OCI-M1 (cell line): ENCODE measurements at regions not wholly inside any gene's neighbourhood (a gene's known extent, or its start where the extent isn't known, plus 50 kb on each side); places are given as distances from the start of the nearest gene placed in this dataset.

ENCODE experiments used
- DNase-seq: peaks from one replicate; lab custom pipeline; 2025; lab: John Stamatoyannopoulos, UW

- no peak for DNase-seq
Observed at GRCh38 chr4:126038502-126039144, 723.9 kb downstream of the FAT4 start.

DNA sequence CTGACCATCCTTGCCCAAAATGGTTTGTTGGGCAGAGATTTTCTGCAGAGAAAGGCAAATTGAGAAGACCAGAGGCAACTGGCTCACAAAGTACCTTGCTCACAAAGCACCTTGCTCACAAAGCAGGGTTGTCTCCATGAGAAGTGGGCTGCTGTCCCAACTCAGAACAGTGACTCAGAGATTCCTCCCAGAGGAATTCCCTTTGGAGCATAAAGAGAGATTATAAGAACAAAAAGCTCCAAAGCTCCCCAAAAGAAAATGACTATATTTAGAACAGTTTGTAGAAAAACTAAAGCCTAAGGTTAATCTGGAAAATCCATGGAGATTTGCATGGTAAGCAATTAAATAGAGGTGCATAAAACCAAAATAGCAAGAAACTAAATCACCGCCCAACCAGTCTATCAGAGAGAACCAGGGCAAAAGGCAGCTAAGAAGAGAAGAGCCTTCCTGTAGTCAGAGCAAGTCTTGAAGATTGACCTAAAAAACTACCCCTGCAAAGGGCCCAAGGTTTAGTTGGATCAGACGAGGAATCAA is 731.4 kb downstream of the FAT4 start:
- DNase-seq: no peak

- DNase-seq: no peak
Observed at GRCh38 chr4:126047114-126047513, 732.4 kb downstream of the FAT4 start.

GRCh38 chr4:126051689-126052424 is 737.1 kb downstream of the FAT4 start:
- no peak for DNase-seq

DNA sequence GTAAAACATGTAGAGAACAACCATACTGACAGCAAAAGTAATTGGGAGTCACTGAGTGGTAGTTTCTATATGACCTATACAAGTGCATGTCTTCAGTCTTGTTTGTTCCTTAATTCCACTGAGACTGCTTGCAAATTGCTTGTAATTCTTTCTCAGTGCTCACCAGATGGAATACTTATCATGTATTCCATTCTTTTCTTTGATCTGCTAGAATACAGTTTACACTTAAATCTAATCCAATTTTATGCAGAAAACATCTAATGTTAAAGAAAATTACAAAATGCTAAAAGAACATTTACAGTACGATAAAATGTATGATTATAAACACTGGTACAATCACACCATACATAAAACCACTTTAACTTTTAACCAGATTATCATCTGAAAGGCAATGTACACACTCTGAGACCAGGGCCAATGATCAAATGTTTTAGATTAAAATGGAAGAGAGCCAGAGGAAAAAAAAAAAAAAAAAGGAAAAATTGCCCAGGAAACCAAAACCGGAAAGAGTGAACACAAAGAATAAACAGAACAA is 741.4 kb downstream of the FAT4 start:
- no peak for DNase-seq

- no peak for DNase-seq
Observed at GRCh38 chr4:126057371-126057770, 742.6 kb downstream of the FAT4 start.

- DNase-seq: no peak
Observed at GRCh38 chr4:126058596-126058995, 743.8 kb downstream of the FAT4 start.

DNA sequence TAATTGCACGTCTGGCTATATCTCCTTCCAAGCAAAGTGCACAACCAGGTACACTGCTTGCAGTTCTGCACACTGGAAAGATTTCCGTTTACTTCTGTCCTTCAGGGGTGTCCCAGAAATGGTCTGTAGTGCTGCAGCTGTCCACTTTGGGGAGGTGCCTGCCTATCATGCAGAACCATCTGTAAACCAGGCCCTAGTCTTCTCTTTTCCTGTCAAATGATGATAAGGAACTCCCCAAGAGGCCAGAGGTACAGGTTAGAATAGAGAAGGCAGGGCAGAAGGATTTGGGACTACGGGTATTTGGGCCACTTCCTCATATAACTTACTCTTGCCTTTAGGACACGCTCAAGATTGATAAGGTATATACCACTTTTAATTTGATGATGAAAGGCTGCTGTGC is 746.9 kb downstream of the FAT4 start:
- peak; percentile 50 for DNase-seq

DNA sequence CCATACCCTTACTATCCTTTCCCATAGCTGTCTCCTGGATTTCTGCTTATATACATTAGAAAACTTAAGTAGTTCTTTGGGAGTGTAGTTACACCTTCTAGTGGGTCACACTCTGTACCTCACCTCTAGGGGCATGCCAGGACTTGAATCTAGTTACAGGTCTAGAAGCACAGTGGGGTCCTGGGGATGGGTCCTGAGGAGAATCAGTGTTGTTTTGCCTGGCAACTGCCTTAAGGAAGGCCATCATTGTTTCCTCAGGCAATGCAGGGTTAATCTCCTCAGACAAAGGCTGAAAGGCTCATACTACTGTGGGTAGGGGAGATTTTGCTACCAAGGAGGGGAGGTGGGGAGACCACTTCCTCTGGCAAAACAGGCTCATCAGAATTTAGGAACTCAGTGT is 750.3 kb downstream of the FAT4 start:
- no peak for DNase-seq

DNA sequence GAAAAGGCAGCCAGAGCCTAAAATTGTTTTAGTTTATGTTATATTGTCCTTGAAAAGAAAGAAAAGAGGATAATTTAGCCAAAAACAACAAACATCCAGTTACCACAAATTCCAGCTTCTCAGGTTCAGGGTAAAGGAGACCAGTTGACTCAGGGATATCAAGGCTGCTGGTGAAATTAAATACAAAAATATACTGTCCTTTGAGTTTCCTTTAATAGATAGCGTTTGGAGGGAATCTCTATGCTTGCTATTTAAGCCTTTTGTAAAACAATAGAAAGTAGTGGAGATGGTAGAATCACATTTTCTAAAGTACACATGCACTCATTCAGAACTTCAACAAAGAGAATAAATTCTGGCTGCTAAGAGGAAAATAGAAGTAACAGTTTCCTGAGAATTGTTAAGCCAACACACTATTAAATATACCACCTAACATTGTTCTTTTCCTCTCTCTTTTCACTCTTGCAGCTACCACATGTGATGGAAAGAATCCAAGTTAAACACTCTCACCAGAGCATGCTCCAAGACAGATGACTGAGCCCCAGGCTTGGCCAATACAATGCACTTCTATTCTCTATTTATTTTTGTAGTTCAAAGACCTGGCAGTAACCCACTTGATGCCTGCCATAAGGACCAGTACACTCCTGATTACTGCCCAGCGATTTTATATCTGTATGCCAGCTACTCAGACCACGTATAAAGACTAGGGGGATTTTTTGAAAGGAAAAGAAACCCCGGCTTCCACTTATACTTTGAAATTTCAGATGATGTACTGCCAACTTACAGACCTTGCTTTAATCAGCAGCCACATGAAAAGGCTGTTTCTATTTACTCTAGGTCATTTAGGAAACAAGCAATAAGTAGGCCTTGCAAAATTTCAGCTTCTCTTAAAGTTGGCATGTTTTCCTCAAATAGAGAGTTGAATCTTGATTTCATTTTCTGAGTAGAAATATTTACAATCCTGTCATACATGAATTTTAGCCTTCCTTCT is 756.9 kb downstream of the FAT4 start:
- no peak for DNase-seq

DNA sequence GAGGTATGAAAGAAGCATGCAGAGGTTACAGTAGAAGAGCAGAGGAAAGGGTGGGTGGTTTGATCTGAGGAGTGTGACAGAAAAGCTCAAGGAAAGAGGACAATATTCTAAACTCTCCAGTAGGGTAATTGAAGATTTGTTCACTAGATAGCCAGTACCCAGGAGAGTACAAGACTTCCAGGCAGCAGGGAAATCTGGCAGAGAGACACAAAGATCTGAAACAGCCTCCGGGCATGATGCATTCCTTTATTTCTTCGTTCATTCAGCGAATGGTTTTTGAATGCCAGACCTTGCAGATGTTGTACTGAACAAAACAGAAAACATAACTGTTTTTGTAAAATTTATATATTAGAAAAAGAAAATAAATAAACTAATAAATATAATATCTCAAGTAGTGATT is 766.6 kb downstream of the FAT4 start:
- DNase-seq: no peak

GRCh38 chr4:126086041-126086440 is 771.3 kb downstream of the FAT4 start:
- no peak for DNase-seq

DNA sequence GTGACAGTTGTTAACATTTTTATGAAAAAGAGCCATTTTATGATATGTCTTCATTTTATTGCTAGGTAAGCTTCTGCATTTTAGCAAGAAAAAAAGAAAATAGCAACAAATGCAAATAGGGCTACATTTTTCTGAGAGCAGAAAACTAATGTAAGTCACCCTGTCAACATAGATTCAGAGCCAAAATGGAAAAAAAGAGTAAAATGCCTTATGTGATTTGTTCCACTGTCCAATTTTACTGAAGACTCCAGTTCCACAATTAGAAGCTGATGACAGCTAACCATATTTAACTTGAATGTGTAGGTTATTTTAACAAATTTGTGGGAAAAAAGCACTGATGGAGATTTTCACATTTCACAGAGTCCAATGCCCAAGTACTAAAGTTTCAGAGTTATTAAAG is 772.3 kb downstream of the FAT4 start:
- DNase-seq: no peak

GRCh38 chr4:126097155-126097799 is 782.5 kb downstream of the FAT4 start:
- DNase-seq: no peak

DNA sequence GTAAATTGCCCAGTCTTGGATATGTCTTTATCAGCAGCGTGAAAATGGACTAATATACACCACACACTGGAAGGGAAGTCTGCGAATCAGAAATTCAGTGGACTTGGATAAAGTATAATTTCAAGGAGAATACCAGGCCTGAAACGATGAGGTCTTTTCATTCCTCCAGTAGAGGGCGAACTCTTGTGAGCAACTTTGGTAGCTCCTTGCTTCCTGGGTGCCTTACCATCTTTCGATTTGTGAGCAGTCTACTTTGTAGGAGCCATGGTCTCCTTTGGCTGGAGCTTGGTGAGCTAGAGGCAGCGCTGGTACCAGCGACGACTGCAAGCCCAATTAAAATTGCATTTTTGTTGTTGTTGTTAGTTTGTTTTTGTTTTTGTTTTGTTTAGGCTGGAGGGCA is 791.9 kb downstream of the FAT4 start:
- peak; percentile 10 for DNase-seq

DNA sequence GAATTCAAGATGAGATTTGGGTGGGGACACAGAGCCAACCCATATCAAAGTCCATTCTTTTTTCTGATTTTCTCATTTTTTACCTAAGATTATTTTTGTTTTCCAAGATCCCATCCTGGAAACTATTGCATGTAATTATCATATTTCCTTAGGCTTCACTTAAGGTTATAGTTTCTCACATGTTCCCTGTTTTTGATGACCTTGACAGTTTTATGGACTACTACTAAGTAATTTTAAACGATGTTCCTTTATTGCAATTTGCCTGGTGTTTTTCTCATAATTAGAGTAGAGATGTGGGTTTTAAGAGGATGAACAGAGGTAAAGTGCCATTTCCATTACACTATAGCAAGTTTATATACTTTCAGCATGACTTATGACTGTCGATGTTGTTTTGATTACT is 795.1 kb downstream of the FAT4 start:
- DNase-seq: no peak

DNA sequence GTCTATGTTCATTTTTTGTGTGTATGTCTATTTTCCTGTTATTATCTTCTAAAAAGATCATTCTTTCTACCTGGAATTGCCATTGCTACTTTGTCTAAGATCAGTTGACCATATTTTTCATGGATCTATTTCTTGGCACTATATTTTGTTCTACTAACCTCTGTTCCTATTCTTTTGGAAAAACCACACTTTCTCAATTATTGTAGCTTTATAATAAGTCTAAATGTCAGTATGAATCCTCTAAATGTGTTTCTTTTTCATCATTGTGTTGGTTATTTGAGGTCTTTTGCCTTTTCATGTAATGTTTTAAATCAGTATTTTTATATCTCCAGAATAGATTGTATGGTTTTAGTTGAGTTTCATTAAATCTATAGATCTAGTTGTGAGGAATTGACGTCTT is 798.3 kb downstream of the FAT4 start:
- no peak for DNase-seq

DNA sequence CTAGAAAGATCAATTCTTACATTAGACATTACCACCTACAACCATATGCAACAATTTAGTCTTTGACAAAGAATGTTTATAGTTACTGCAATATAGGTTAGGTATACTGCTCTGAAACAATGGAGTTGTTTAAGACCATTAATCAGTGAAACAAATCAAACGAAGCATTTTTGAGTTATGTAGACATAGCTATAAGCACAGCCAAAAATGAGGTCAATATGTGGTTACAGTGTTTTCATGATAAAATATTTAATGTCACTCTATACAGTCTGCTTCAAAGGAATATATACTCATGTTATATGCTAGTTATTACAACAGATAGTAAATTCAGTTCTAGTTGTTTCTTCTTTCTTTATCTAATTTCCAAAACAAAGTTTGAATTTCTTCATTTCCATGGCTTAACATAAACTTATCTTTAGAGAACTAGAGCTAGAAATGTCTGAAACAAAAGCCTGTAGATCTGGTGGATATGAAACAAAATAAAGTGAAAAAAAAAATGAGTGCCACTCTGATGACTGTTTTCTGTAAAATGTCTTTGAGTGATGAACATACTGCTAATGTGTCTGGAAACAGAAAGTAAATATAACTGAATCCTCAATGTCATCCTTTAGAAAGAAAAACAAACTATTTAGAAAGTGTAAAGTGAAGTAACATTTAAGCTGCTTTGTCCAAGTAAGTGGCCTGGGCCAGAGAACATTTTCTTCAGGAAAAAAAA is 809.0 kb downstream of the FAT4 start:
- peak; percentile 23 for DNase-seq

DNA sequence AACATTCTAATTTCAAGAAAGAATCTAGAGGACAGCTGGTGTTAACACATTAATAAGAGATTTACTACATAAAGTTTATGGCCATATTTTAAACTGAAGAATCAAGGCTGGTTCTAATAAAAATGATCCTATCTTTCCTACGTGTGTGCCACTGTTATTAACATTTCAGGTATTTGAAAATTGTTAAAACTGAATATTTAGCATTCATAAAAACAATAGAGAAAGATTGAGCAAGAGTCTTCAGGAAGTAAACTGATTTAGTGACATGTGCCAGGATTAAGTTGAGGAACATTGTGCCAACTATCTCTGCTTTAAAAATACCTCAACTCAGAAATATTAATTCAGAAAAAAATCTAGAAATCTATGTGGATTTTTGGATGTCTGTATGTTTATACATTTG is 810.1 kb downstream of the FAT4 start:
- DNase-seq: no peak

- DNase-seq: no peak
Observed at GRCh38 chr4:126130215-126130614, 815.5 kb downstream of the FAT4 start.
